A673 (cell line): ENCODE measurements at regions not wholly inside any gene's neighbourhood (a gene's known extent, or its start where the extent isn't known, plus 50 kb on each side); places are given as distances from the start of the nearest gene placed in this dataset.

ENCODE experiments used
- BruUV-seq: library from RNA; stranded (reverse); fragments of 400-500 nt; replicated peaks from 2 replicates; lab custom pipeline; 2021; lab: Mats Ljungman, UMichigan
- CTCF ChIA-PET: fragments of 300-600 bp; sonication (Branson Sonifier 250); formaldehyde crosslinking; loops from one replicate; lab custom pipeline; 2022; ENCODE audit warnings: antibody characterized with exemption; lab: Charles Lee
- POLR2A ChIA-PET: fragments of 300-600 bp; sonication (Branson Sonifier 250); formaldehyde crosslinking; loops from one replicate; lab custom pipeline; 2022; ENCODE audit warnings: antibody characterized with exemption; ENCODE audit not compliant: low non-redundant PET; lab: Charles Lee
- DNase-seq: peaks from one replicate; pipeline ENCODE4 v3.0.0-alpha.2; 2015; ENCODE audit warnings: low spot score
- H3K27ac ChIP-seq: fragments of 200-600 bp; sonication (generic); 2 replicates; pipeline ENCODE4 v1.5.1; 2016; ENCODE audit warnings: mixed run types, low read depth, mild to moderate bottlenecking, mixed read lengths, antibody characterized with exemption, low read length; ENCODE audit not compliant: poor library complexity, severe bottlenecking
- H3K27me3 ChIP-seq: fragments of 200-600 bp; sonication (generic); replicated peaks from 2 replicates; pipeline ENCODE4 v1.6.1; 2017; ENCODE audit warnings: mixed run types, low read depth, mild to moderate bottlenecking, mixed read lengths, antibody characterized with exemption, low read length; ENCODE audit not compliant: insufficient read depth, poor library complexity
- H3K36me3 ChIP-seq: fragments of 200-600 bp; sonication (generic); 2 replicates; pipeline ENCODE4 v1.6.1; 2016; ENCODE audit warnings: mixed run types, mild to moderate bottlenecking, mixed read lengths, antibody characterized with exemption, low read length; ENCODE audit not compliant: insufficient read depth, poor library complexity, severe bottlenecking
- H3K4me1 ChIP-seq: fragments of 200-600 bp; sonication (generic); 2 replicates; pipeline ENCODE4 v1.6.1; 2017; ENCODE audit warnings: mixed run types, mild to moderate bottlenecking, mixed read lengths, antibody characterized with exemption, low read length; ENCODE audit not compliant: insufficient read depth, poor library complexity, severe bottlenecking
- H3K4me3 ChIP-seq: fragments of 200-600 bp; sonication (generic); 2 replicates; pipeline ENCODE4 v1.5.1; 2016; ENCODE audit warnings: low read depth, mixed run types, mild to moderate bottlenecking, mixed read lengths, low read length; ENCODE audit not compliant: poor library complexity, severe bottlenecking
- H3K9me3 ChIP-seq: fragments of 200-600 bp; sonication (generic); 2 replicates; pipeline ENCODE4 v1.6.1; 2016; ENCODE audit warnings: mixed run types, low read depth, mild to moderate bottlenecking, mixed read lengths, antibody characterized with exemption, low read length; ENCODE audit not compliant: poor library complexity, severe bottlenecking
- CTCF ChIP-seq: fragments of 300-800, 200-600 bp; sonication (generic); conservative IDR thresholded peaks from 2 replicates; pipeline ENCODE4 v1.5.1; 2017; ENCODE audit warnings: low read depth, mild to moderate bottlenecking, antibody characterized with exemption, low read length, moderate library complexity, mixed read lengths
- EZH2 ChIP-seq: fragments of 200-600 bp; sonication (generic); IDR thresholded peaks from 2 replicates; pipeline ENCODE4 v1.6.1; 2017; ENCODE audit warnings: borderline replicate concordance, low read depth, mild to moderate bottlenecking, mixed read lengths, antibody characterized with exemption, low read length; ENCODE audit not compliant: poor library complexity, severe bottlenecking
- intact Hi-C: fragments of 100-400 bp; cut with micrococcal nuclease; formaldehyde crosslinking; loops from one replicate; pipeline ENCODE4 v1.10.0; 2022; ENCODE audit not compliant: unreplicated experiment

- Histone ChIP-seq H3K36me3 (no peaks in the 10 kb centered on the region), H3K4me3 (no peak overlapping the region), H3K27ac (no peak overlapping the region), H3K27me3 (no peaks in the 10 kb centered on the region), H3K9me3 (no peaks in the 10 kb centered on the region), H3K4me1 (peaks cover 18% of the 10 kb centered on the region)
- ChIA-PET POLR2A (no interaction called here), CTCF (no interaction called here)
- DNase-seq: peak; percentile 77
- intact Hi-C loops: no loop called here
- TF ChIP-seq EZH2: no peak
- TF ChIP-seq CTCF: no peak
- BruUV-seq: no TSS peak
Observed at GRCh38 chr5:30548580-30549305, 644.7 kb upstream of the CDH6 start.

GRCh38 chr5:30540150-30540549, 653.3 kb upstream of the CDH6 start:
- TF ChIP-seq EZH2: no peak
- TF ChIP-seq CTCF: no peak
- H3K27me3 ChIP-seq: no peaks in the 10 kb centered on the region
- DNase-seq: no peak
- CTCF ChIA-PET: no interaction called here
- no TSS peak for BruUV-seq
- no peak overlapping the region for H3K4me3 ChIP-seq
- no peaks in the 10 kb centered on the region for H3K9me3 ChIP-seq
- no peak overlapping the region for H3K27ac ChIP-seq
- intact Hi-C loops: no loop called here
- no peaks in the 10 kb centered on the region for H3K36me3 ChIP-seq
- no peaks in the 10 kb centered on the region for H3K4me1 ChIP-seq
- POLR2A ChIA-PET: no interaction called here

- ChIA-PET POLR2A (no interaction called here), CTCF (no interaction called here)
- intact Hi-C loops: no loop called here
- BruUV-seq: no TSS peak
- Histone ChIP-seq H3K9me3 (no peaks in the 10 kb centered on the region), H3K27ac (no peak overlapping the region), H3K27me3 (no peaks in the 10 kb centered on the region), H3K36me3 (no peaks in the 10 kb centered on the region), H3K4me3 (no peak overlapping the region), H3K4me1 (no peaks in the 10 kb centered on the region)
- no peak for TF ChIP-seq CTCF
- TF ChIP-seq EZH2: no peak
- peak; percentile 15 for DNase-seq
Observed at GRCh38 chr5:30539004-30539634, 654.4 kb upstream of the CDH6 start.
